Activated CD8-positive, alpha-beta memory T cell treated with anti-CD3 and anti-CD28 coated beads for 36 hours (primary cell): ENCODE measurements at regions not wholly inside any gene's neighbourhood (a gene's known extent, or its start where the extent isn't known, plus 50 kb on each side); places are given as distances from the start of the nearest gene placed in this dataset.

ENCODE experiments used
- CTCF ChIA-PET: fragments of 350-600 bp; sonication (Branson Sonifier 250); formaldehyde crosslinking; loops from one replicate; lab custom pipeline; 2021; ENCODE audit warnings: antibody characterized with exemption; lab: Charles Lee
- POLR2A ChIA-PET: fragments of 350-600 bp; sonication (Branson Sonifier 250); formaldehyde crosslinking; loops from one replicate; lab custom pipeline; 2021; ENCODE audit warnings: antibody characterized with exemption; lab: Charles Lee

GRCh38 chr6:166877906-166878305 lies 78.4 kb downstream of the RNASET2 start:
- CTCF ChIA-PET, result no interaction called here
- POLR2A ChIA-PET, result no interaction called here

GRCh38 chr6:166877349-166877748 lies 79.0 kb downstream of the RNASET2 start:
- ChIA-PET POLR2A (no interaction called here), CTCF (no interaction called here)

GRCh38 chr6:166872531-166873009 lies 83.8 kb downstream of the RNASET2 start:
- ChIA-PET CTCF (no interaction called here), POLR2A (no interaction called here)

GRCh38 chr6:166870602-166871208 lies 85.6 kb downstream of the RNASET2 start:
- POLR2A ChIA-PET, result no interaction called here
- CTCF ChIA-PET, result no interaction called here

GRCh38 chr6:166866839-166867637 lies 89.3 kb downstream of the RNASET2 start:
- POLR2A ChIA-PET, result no interaction called here
- CTCF ChIA-PET, result interaction anchor here (0.5 kb wide), 1 partner anchor 71 kb away, joined by 3 read pairs; no protein-coding TSS in a partner anchor

GRCh38 chr6:166864333-166864732 lies 92.0 kb downstream of the RNASET2 start:
- POLR2A ChIA-PET, result interaction anchor here (0.7 kb wide), 1 partner anchor 533 kb away, joined by 4 read pairs; no protein-coding TSS in a partner anchor
- CTCF ChIA-PET, result no interaction called here

DNA sequence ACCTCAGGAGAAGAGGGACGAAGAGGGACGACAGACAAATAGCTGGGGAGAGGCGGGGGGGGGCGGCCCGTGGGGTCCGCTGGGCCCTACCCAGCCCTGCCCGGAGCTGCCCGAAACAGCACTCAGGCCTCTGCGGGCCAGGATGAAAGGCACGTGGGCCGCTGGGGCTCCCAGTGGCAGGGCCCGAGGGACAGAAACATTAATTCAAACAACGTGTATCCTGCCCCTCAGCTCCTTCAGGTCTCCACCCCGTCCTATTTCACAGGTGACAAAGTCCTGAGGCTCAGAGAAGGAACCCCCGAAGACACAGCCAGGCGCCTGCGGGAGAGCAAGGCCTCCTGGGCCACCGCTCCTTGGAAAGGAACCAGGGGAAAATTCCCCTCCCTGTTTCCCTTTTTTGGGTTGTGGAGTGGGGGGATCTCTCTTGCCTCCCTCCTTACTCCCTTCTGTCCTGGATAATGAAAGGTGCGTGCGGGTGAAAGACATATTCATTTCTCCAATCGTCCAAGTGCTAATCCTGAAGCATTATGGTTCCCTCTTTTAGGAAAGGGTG lies 93.3 kb downstream of the RNASET2 start:
- CTCF ChIA-PET, result interaction anchor here (1.1 to 1.5 kb wide), 2 partner anchors 88 to 279 kb away, joined by 3 read pairs; no protein-coding TSS in a partner anchor
- POLR2A ChIA-PET, result no interaction called here

DNA sequence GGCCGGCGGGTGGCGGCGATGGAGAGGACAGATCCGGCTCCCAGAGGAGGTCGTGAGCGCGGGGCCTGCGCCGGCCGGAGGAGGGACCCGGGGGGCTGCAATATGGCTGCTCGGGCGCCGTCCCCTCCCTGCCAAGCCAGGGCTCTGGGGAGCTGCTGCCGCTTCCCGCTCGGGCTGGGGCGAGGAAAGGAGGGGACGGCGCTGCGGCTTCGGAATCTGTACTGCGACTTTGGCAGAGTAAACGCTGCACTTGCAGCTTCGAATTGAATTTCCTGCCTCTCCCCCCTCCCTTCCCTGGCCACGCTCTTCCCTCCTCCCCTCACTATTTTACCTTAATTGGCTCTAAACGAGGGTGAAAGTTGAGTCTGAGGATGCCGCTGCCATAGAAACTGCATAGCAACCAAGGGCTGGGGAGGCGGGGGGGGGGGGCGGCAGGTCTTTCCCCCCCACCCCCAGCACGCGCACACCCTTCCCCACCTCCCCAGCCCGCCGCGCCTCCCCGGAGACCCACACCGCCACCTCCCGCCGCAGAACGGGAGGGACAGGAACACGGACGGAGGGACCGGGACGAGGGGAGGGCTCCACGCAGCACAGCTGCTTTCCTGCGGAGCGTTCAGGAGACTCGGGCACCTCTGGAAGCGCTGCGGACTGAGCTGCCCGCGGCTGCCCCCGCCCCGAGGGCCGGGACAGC lies 93.9 kb downstream of the RNASET2 start:
- CTCF ChIA-PET, result interaction anchor here (1.1 to 1.5 kb wide), 2 partner anchors 89 to 279 kb away, joined by 3 read pairs; no protein-coding TSS in a partner anchor
- POLR2A ChIA-PET, result no interaction called here

GRCh38 chr6:166861961-166862286 lies 94.4 kb downstream of the RNASET2 start:
- ChIA-PET CTCF (interaction anchor here (1.5 kb wide), 1 partner anchor 280 kb away, joined by 3 read pairs; no protein-coding TSS in a partner anchor), POLR2A (no interaction called here)

DNA sequence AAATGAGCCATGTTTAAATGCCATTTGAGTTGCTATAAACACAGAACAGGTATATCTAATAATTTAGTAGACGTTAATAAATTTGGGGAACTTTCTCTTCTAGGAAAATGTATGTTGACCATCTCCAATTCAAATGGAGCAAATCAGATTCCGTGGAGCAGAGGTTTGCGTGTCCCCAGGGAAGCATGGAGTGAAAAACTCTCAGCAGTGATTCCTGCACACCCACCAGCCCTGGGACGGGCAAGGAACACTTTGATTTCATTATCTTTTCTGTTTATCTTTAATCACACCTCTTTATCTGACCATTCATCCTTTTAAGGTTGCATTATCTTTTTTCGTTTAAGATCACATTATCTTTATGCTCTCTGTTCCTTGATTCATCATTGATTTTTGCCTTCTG lies 95.0 kb downstream of the RNASET2 start:
- CTCF ChIA-PET, result no interaction called here
- POLR2A ChIA-PET, result no interaction called here

DNA sequence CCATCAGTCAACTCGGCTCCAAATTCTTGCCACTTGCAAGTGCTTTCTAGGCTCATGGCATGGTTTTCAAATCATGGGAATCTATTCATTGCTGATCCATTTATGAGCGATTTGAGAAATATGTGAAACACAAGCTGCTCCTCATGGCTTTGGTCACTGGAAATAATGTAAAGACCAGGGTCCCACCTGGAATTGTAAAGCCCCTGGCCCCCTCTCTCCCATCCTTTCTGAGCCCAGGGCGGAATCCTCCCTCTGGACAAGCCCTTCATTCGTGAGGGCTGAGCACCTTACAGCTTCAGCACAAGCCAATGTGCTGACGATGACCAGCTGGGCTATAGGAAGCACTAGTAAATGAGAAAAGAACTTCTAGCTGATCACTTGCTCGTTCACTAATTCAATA lies 96.0 kb downstream of the RNASET2 start:
- ChIA-PET POLR2A (no interaction called here), CTCF (interaction anchor here (1.8 kb wide), 1 partner anchor 85 kb away, joined by 3 read pairs; no protein-coding TSS in a partner anchor)

DNA sequence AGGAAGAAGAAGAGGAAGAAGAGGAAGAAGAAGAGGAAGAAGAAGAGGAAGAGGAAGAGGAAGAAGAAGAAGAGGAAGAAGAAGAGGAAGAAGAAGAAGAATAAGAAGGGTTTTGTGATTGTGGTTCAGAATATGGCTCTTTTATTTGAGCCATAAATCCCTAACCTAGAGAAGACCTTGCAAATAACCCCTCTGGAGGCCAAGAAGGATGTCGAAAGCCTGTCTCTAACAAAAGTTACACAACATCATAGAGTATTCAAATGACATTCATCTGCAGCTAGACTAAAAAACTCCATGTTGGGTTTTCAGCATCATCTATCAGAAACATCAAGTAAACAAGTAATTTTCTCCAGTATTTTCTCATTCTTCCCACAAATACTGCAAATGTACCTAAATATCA lies 100.9 kb downstream of the RNASET2 start:
- CTCF ChIA-PET, result no interaction called here
- POLR2A ChIA-PET, result no interaction called here

DNA sequence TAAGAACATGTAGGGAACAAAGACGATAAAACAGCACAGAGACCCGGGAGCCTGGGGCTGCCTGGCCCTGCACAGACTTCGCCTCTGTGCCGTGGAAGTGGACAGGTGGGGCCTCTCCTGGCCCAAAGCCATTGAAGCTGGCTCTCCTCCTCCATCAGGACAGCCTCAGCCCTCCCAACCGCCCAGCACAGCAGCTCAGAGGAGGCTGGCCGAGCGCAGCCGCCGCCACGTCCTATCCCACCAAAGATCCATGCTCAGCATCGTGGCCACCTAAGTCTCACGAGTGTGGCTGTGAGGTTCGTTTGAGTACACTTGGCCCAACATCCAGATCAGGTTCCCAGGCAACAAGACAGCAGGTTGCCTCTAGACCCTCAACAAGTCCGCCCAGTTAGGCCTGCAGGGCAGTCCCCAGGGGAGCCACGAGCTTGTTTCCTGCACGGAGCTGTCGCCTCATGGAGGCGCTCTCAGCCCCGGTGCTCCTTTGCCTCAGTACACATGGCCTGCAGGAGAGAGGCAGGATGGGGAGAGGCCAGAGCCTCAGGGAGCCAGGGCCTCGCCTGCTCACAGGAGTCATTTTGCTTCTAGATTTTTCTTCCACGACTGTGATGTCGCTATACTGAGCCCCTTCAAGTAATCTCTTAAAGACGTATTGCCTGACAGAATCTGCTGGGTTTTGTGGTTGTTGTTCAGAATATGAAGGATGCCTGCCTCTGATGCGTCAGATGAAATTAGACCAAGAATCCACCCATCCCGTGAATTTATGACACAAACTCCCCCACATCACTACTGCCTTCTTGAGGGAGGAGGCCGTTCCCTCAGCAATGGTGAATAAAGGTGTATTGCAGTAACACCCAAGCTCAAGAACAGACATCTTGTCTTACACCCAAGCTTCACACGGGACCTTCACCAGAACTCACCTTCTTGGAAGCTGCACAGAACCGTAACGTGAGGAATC lies 102.7 kb downstream of the RNASET2 start:
- CTCF ChIA-PET, result no interaction called here
- POLR2A ChIA-PET, result no interaction called here

GRCh38 chr6:166852451-166852975 lies 103.8 kb downstream of the RNASET2 start:
- ChIA-PET POLR2A (no interaction called here), CTCF (no interaction called here)

GRCh38 chr6:166851911-166852310 lies 104.4 kb downstream of the RNASET2 start:
- ChIA-PET CTCF (no interaction called here), POLR2A (no interaction called here)

DNA sequence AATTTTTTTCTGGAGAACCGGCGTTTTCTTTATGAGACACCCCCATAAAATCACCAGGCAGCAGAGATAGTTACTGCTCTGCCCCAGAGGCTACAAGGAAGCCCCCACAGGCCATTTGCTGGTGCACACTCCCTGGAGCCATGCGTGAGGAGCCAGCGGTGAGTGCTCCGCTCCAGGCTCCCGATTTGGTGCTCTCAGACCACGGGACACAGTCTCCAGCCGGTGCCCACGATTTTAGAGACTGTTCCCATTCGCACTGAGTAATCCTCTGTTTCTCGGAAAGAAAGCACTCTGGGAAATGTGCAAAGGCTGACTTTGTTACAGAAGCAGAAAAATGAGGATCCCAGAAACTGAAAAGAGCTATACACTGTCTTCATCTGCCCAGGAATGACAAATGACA lies 104.9 kb downstream of the RNASET2 start:
- ChIA-PET POLR2A (no interaction called here), CTCF (no interaction called here)

- ChIA-PET CTCF (no interaction called here), POLR2A (no interaction called here)
Observed at GRCh38 chr6:166850677-166851076, 105.7 kb downstream of the RNASET2 start.

DNA sequence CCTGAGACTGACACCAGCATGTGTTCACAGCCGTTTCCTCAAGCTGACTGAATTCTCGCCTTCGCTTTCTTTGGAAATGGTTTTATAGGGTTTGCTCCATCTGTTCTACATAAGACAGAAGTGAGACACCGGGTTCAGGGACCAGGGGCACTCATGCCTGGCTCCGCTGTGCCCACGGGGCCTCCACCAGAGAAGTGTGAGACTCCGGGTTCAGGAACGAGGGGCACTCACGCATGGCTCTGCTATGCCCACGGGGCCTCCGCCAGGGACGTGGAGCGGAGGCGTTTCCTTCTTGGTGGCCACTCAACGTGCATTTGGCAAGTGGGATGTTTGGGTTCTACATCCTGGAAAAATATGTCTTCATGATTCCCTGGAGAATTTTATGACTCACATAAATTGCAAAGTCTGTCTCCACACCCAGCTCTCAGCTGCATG lies 106.6 kb downstream of the RNASET2 start:
- POLR2A ChIA-PET, result no interaction called here
- CTCF ChIA-PET, result no interaction called here
